ENCODE measurements at regions not wholly inside any gene's neighbourhood (a gene's known extent, or its start where the extent isn't known, plus 50 kb on each side); places are given as distances from the start of the nearest gene placed in this dataset.

- no peak for DNase-seq
Observed at GRCh38 chr1:168454211-168454815, 89.5 kb downstream of the XCL2 start.

GRCh38 chr1:168453056-168453455 is 90.7 kb downstream of the XCL2 start:
- peak; percentile 94 for DNase-seq

GRCh38 chr1:168452329-168452728 is 91.5 kb downstream of the XCL2 start:
- DNase-seq, result peak; percentile 84

DNA sequence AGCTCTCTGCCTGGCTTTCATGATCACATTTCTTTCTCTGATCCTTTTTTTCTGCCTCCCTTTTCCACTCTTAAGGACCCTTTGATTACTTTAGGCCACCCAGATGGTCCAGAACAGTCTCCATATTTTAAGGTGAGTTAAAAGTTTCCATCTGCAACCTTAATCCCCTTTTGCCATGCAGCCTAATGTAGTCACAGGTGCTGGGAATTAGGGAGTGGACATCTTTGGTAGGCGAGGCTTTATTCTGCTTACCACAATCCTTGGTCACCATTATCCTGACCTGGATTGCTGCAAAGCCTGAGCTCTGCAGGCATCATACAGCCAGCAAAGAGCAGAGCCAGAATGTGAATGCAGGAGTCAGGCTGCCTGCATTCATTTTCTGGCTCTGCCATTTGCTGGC is 95.9 kb downstream of the XCL2 start:
- DNase-seq, result no peak

DNA sequence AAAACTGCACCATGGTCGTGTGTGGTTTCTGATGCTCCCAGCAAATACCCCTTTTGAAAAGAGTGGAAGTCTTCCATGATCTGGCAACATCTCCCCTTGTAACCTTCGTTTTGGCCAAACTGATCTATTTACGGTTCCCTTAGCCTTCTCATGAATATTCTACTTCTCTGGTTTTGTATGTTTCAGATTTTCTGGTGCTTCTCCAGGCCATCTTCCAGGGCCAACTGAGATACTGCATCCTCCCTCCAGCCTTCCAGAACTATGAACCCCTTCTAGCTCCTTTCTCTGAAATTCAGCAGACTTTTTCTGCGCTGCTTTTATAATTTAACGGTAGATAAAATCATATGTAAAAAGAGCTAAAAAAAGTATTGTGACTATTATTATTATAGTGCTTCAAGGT is 97.7 kb downstream of the XCL2 start:
- DNase-seq, result no peak

DNA sequence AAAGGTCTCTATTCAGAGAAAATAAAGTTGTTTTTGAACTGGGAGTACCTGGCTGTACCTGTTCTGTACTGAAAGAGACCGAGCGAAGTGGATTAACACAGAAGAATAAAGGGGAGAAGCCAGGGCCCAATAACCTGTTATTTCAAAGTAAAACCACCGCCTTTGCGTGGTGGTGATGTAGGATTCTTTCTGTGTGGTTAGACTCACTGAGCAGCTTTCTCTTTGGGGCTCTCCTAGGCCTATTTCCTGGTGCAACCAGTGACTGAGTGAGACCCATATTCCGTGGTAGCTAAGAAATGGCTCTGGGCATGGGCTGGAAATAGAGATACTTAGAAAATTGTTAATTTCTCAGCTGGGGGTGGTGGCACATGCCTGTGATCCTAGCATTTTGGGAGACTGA is 99.9 kb downstream of the XCL2 start:
- peak; percentile 34 for DNase-seq

DNA sequence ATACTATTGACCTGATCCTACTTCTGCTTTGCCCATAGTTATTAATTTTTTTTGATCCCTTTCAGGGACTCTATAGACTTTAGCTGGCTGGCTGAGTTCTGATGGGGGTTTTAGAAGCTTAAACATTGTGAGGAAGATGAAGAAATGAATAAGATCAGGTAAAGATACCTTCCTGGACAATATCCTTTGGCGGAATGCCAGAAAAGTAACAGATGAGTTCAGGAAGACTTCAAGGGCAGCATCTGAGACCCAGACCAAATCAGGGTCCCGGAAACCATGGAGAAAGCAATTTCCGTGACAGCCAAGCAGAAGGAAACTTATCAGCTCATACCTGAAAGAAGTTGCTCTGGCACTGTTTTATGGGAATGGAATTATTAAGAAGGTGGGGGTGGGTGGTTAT is 100.4 kb downstream of the XCL2 start:
- DNase-seq, result peak; percentile 66

GRCh38 chr1:168442931-168443330 is 100.9 kb downstream of the XCL2 start:
- DNase-seq, result peak; percentile 91

DNA sequence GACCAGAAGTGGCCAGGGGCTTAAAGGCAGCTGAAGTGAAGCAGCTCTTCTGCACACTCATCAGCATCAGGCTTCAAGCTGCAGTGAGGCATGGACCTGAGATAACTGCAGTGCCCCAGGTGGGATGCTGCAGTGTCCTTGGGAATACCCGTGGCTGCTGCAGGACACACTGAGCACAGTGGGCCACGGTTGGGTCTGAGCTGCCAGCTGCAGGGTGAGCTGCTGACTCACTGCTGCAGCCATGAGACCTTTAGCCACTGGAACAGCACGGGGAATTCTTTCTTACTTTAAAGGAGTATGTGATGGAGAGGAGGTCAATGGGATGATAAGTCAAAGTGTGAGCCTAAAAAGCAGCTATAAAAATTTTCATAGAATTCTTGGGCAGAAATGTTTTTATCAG is 102.1 kb downstream of the XCL2 start:
- DNase-seq, result peak; percentile 75

DNA sequence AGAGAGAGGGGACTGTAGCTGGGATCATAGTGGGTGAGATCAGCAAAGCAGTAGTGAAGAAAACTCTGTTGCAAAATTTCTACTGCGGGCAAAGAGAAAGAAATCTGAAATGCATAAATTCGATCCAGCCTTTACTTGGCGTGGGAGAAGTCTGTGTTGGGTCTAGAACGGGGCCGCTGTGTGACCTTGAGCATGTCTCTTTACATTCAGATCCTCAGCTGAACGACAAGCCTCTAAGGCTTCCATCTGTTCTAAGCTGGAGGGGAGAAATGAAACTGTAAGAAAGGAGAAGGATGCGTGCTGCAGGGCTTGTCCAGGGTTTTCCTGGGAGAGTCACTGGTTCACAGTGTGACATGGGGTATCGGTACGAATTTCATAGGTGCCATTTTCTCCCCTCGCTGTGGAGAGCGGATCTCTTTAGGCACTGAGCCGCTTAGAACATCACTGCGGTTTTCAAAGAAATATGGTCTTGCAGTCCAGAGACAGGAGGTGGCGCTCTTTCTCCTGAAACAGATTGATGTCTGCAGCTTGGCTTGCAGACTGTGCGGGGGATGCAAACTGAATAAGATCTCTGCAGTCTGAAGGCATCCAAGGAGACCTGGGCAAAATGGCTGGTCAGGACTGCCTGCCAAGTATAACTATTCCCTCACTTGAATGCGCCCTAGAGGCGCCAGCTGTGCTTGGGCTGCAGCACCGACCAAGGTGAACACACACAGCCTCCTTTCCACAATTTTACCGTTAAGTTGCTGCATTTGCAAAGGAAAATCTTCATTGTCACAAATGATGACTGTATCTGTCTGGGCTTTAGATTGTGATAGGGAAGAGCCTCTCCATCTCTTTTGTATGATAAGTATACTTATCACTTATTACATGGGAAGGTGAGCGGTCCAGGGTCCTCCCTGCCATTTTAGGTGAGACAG is 104.1 kb downstream of the XCL2 start:
- peak; percentile 94 for DNase-seq

GRCh38 chr1:168438626-168439025 is 105.2 kb downstream of the XCL2 start:
- DNase-seq, result no peak

- no peak for DNase-seq
Observed at GRCh38 chr1:168437821-168438220, 106.0 kb downstream of the XCL2 start.

GRCh38 chr1:168435439-168435838 is 108.4 kb downstream of the XCL2 start:
- DNase-seq, result no peak

DNA sequence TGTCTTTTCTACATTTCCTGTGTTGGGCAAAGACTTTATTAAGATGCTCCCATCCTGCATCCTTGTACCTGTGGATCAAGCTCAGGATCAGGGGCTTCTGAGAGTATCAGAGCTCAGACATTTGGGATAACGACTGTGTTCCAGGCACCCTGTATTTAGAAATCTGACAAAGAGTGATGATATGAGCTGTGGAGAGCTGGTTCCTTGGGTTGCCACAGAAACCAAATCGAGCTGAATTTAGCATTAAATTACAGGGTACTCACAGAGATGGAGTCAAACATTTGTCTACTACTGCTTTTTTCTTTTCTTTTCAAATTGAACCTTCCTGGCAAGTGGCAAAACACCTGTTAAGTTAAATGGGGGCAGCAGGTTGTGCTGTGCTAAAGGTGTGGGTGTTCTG is 110.6 kb downstream of the XCL2 start:
- no peak for DNase-seq

DNA sequence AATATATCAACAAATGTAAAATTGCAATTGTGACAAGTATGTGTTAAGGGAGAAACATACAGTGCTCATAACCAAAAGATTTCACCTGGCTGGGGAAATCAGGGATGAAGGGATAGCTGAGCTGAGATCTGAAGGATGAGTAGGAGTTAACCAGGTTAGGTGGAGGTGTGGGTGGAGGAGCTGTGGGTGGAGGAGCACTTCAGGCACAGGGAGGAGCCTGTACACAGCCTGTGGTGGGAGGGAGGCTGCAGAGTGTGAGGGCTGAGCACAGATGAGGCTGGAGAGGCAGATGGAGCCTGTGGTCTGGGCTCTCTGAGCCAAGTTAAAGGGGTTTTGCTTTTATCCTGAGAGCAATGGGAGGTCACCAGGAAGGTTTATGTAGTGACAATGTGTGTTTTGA is 111.9 kb downstream of the XCL2 start:
- DNase-seq, result no peak

DNA sequence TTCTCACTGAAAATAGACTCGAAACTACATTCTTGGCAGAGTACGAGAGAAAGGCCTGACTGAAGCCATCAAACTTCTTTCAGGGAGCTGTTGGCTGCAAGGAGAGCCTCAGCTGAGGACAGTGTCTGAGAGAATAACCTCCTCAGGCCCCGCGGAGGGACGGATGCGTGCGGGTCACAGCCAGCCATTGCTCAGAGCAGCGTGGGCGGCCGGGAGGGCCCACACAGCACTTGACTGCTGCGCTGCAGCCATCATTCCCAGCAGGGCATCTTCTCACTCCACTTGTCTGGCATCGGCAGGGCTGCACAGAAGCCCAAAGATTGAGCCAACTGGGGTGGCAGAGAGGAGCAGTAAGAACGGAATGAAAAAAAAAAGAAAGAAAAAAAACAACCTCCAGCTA is 113.5 kb downstream of the XCL2 start:
- DNase-seq, result no peak

DNA sequence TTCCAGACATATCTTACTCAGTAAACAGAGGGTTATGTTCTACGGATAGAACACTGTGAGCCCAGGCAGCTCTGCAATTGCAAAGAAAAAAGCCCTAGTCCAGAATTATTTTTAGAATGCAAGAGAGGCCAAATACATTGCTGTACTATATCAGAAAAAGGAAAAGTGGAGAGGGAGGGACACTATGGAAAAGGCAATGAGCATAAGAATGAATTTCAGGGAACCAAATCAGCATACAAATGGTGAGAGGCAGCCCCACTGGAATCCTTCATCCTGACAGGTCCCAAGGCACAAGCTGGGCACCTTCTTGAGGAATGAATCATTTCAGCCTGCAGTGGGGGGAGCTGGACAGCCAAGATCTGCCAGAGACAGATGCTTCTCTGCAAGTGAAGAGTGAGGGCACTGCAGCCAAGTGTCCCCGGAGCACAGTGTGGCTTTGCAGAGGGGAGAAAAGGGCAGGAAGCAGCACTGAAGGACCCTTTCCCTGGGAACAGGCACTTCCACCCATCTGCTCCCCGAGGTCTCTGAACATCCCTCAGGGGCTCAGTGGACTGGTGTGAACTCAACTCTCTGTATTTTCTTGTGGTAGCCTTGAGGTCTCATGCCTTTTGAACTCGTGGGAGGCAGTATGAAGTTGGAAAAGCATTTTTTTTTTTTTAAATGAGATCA is 115.6 kb downstream of the XCL2 start:
- DNase-seq, result no peak

- DNase-seq, result no peak
Observed at GRCh38 chr1:168427051-168427450, 116.7 kb downstream of the XCL2 start.

- DNase-seq, result no peak
Observed at GRCh38 chr1:168424281-168424680, 119.5 kb downstream of the XCL2 start.

GRCh38 chr1:168422203-168422847 is 121.5 kb downstream of the XCL2 start:
- no peak for DNase-seq

DNA sequence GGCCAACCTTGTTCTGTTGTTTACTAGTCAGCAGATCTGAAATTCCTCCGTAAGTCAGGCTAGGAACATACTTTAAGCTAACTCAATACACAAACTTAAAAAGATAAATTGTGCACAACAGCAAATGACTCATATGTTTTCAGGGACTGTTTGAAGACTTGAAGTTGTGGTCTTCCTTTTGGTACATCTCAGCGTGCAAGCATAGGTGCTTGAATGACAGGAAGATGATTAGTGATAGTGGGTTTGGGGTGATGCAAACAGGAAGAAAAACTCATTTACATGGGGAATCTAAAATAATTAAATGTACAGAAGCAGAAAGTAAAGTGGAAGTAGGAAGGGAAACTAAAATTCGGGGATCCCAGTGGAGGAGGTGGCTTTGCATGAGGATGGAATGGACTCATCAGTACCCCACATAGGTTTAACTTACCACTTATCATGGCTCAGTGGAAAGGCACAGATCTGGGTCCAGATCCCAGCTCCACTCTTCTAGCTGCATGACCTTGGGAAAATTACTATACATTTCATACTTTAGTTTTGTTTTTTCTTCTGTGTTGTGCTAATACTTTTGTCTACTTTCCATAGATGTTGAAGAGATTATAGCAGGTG is 122.3 kb downstream of the XCL2 start:
- no peak for DNase-seq

DNA sequence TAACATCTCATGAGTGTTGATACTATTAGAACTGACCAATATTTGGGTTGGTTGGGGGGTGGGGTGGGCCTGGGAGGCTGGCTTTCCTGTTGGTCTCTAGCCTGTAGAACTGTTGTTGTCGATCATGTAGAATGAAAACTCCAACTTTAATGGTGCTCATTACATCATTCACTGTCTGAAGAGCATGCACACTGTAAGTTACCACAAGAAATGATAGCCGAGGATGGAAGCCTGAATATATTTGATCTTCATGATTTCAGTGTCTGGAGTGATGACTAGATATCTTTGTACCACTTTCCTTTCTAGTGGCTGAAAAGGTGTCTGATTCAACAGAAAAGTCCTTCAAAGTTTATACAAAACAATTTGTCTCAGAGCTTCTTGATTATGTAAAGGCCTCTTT is 123.6 kb downstream of the XCL2 start:
- DNase-seq, result no peak

DNA sequence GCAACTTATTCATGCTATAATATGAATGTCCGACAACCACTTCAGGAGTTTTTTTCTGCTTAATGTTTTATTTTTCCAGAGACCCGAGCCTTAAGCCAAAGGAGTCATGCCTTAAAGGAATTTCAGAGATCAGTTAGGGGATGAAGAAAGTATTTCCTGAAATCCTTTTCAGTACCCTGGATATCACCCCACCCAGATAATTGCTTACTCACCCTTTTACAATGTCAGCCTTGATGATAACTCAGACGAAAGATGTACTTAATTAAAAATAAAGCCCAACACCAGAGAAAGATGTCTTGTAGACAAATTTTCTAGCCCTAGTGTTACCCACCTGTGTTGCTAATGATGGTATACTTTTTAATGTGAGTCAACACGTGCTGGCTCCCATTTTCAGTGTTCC is 124.1 kb downstream of the XCL2 start:
- no peak for DNase-seq
